Stomach (tissue), 4 donors: ENCODE measurements at regions not wholly inside any gene's neighbourhood (a gene's known extent, or its start where the extent isn't known, plus 50 kb on each side); places are given as distances from the start of the nearest gene placed in this dataset.

ENCODE experiments used
- CTCF ChIP-seq, 7 experiments: fragments of 450-650 bp in 4 of 7; fragments of 200-600 bp in 3 of 7; sonication (generic) in 3 of 7; IDR thresholded peaks; one replicate each; pipeline ENCODE4 v1.5.1; 2016 to 2019; ENCODE audit warnings: antibody characterized with exemption in 7 of 7, control low read depth in 2 of 7, mild to moderate bottlenecking in 1 of 7
- EP300 ChIP-seq: sonication (generic); formaldehyde crosslinking; IDR thresholded peaks from one replicate; pipeline ENCODE4 v1.6.1; 2017; ENCODE audit warnings: antibody characterized with exemption
- POLR2AphosphoS5 ChIP-seq, 3 donors: sonication (generic); formaldehyde crosslinking; IDR thresholded peaks; one replicate each; pipeline ENCODE4 v1.6.1; 2016; ENCODE audit warnings: antibody characterized with exemption in 3 of 3

- TF ChIP-seq CTCF (IDR thresholded peaks at IDR 0.05) (no peak), EP300 (no peak), POLR2AphosphoS5 (IDR thresholded peaks at IDR 0.05) (no peak)
Observed at GRCh38 chr14:85052646-85053045, 477.3 kb upstream of the FLRT2 start.
